ENCODE measurements at regions not wholly inside any gene's neighbourhood (a gene's known extent, or its start where the extent isn't known, plus 50 kb on each side); places are given as distances from the start of the nearest gene placed in this dataset.

- no peaks in the 10 kb centered on the region for H3K36me3 Mint-ChIP-seq (ENCODE audit: low read depth)
Measured at GRCh38 chr4:161010227-161010626, 1153.6 kb downstream of the FSTL5 start.

More at GRCh38 chr4:161010227-161010626, 1153.6 kb downstream of the FSTL5 start:
- Mint-ChIP-seq H3K27ac (no peak overlapping the region), H3K4me3 (no peak overlapping the region), H3K4me1 (ENCODE audit: low read depth) (no peaks in the 10 kb centered on the region), H3K27me3 (ENCODE audit: insufficient read depth) (no peaks in the 10 kb centered on the region), H3K9me3 (peaks cover 8% of the 10 kb centered on the region)
- DNase-seq (ENCODE audit: low spot score), result no peak
- intact Hi-C loops (cut with micrococcal nuclease), result no loop called here

Data from activated T-helper 1 cell treated with anti-CD3 and anti-CD28 coated beads, Interleukin-12 subunit alpha, Interleukin-12 subunit beta, Interleukin-2, Interleukin-4 antibody, amounts not matched to agents 30 ng/mL and 10 ng/mL and 1 ng/mL, durations not matched to agents 14 hours and 24 hours and 36 hours (primary cell).